Lower leg skin (tissue), 3 donors: ENCODE measurements at regions not wholly inside any gene's neighbourhood (a gene's known extent, or its start where the extent isn't known, plus 50 kb on each side); places are given as distances from the start of the nearest gene placed in this dataset.

Experiments
- CTCF ChIP-seq, 3 donors: fragments of 450-650 bp; IDR thresholded peaks; one replicate each; pipeline ENCODE4 v1.5.1; 2016; ENCODE audit warnings: antibody characterized with exemption in 3 of 3, mild to moderate bottlenecking in 3 of 3, moderate library complexity in 2 of 3
- POLR2A ChIP-seq, 2 donors: fragments of 450-650 bp; IDR thresholded peaks; one replicate each; pipeline ENCODE4 v1.6.1; 2016 to 2017; ENCODE audit warnings: antibody characterized with exemption in 2 of 2, mild to moderate bottlenecking in 1 of 2, moderate library complexity in 1 of 2

GRCh38 chr14:51182131-51182565 lies 57.9 kb upstream of the TMX1 start:
- TF ChIP-seq CTCF (IDR thresholded peaks at IDR 0.05) (no peak), POLR2A (IDR thresholded peaks at IDR 0.05) (no peak)
